Choroid plexus epithelial cell (primary cell): ENCODE measurements at regions not wholly inside any gene's neighbourhood (a gene's known extent, or its start where the extent isn't known, plus 50 kb on each side); places are given as distances from the start of the nearest gene placed in this dataset.
"Not testable (repeated sequence)": the region's sequence is repeated elsewhere in the genome, so short reads cannot be mapped to it uniquely, and the experiment has no call there.

Experiments used
- DNase-seq: peaks from one replicate; pipeline ENCODE4 v3.0.0-alpha.2; 2010; ENCODE audit warnings: low read depth
- H3K4me3 ChIP-seq: 2 replicates; pipeline ENCODE4 v1.5.1; 2011; ENCODE audit warnings: low read depth, mild to moderate bottlenecking, control low read depth, low read length, moderate library complexity
- TF ChIP-seq, protein P1 (sequence below): conservative IDR thresholded peaks from 2 replicates; pipeline ENCODE4 v1.5.1; 2011; ENCODE audit warnings: low read depth, mild to moderate bottlenecking, control low read depth, inconsistent platforms, low read length, moderate library complexity

DNA sequence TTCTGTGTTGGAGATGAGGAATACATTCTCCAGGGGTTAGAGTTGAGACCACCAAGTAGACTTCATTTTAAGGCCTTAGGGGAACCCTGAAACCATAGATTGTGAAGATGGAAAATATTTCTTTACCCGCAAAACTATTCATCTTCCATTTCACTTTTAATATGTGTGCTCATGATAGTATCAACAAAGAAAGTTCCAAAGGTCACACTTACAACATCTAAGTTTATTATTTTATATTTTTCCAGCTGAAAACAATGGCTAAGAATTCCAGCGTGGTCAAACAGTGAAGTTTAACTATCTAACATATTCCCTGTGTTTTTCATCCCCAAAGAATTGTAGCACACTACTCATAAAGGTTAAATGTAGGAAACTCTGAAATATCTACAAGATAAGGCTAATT lies 214.5 kb upstream of the GIMD1 start:
- TF ChIP-seq, protein P1, sequence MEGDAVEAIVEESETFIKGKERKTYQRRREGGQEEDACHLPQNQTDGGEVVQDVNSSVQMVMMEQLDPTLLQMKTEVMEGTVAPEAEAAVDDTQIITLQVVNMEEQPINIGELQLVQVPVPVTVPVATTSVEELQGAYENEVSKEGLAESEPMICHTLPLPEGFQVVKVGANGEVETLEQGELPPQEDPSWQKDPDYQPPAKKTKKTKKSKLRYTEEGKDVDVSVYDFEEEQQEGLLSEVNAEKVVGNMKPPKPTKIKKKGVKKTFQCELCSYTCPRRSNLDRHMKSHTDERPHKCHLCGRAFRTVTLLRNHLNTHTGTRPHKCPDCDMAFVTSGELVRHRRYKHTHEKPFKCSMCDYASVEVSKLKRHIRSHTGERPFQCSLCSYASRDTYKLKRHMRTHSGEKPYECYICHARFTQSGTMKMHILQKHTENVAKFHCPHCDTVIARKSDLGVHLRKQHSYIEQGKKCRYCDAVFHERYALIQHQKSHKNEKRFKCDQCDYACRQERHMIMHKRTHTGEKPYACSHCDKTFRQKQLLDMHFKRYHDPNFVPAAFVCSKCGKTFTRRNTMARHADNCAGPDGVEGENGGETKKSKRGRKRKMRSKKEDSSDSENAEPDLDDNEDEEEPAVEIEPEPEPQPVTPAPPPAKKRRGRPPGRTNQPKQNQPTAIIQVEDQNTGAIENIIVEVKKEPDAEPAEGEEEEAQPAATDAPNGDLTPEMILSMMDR, result no peak
- no peak overlapping the region for H3K4me3 ChIP-seq
- DNase-seq, result peak; percentile 11

DNA sequence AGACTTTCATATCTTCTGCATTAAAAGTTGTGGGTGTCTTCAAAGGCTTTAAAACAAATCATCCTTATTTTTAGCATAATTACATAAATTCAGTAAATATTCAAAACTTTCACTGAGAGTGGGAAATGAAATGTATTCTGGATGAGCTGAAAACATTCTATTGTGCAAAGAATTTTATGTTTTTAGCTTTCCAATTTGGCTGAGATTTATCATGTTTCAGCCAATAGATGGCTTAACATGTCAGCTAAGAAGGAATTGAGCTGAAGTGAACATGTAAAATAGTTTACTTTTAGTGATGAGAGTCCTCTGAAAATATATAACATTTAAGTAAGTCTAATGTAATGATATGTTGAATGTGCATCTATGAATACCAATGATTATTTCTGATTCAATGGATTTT lies 213.5 kb upstream of the GIMD1 start:
- DNase-seq, result no peak
- TF ChIP-seq, protein P1, result no peak
- H3K4me3 ChIP-seq, result no peak overlapping the region

DNA sequence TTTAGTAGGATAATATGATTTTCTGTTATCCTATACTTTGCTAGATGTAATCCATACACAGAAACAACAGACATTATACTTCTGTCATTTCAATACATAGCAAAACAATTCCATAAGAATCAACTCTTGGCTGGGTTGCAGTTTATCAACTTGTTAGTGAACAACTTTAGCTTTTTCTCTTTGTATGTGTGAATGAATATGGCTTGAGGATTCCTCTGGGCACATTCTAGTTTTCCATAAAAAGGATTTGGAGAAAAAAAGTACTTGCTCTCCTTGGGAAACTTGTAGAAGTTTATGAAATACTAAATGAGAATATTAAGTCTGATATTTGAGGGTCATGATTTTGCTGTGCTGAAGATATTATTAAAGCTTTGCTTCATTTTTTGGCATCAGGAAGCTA lies 210.7 kb upstream of the GIMD1 start:
- no peak overlapping the region for H3K4me3 ChIP-seq
- no peak for DNase-seq
- TF ChIP-seq, protein P1, result no peak

DNA sequence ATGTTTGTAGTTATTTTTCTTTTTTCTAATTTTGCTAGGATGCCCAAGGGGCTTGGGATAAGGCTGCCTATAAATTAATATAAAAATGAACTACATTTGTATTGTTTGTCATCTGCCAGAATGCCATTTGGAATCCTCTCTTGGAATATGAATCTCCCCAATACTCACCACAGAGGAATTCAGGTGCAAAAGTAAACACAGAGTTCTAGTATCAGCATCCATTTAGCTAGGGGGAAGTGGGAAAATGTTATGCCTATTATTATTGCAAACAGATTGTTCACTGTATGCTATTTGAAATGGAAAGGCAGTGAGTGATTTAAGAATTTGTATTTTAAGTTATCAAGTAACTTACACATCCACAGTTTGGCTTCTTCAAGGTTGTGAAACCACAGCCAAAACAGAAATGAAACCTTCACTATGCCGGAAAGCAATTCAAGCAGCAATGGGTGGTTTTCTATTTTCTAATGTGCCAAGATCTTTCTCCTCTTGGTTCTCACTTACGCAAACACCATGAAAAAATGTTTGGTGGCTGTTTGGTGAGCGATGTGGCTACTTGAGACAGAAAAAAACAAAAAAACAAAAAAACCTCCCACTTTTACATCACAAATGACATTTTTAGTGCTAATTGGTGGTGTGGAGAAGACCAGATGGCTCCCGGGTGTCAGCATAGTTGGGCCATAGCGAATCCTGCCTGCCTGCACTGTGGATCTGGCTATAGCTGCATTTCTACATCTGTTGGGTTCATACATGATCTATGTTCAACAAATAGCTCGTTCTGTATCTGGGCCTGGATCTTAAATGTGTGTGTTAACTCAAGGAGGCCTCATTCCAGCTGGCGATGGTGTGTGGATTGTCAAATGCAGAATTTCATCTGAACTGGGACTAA lies 200.8 kb upstream of the GIMD1 start:
- H3K4me3 ChIP-seq, result no peak overlapping the region
- peak; percentile 7 for DNase-seq
- TF ChIP-seq, protein P1, result no peak

DNA sequence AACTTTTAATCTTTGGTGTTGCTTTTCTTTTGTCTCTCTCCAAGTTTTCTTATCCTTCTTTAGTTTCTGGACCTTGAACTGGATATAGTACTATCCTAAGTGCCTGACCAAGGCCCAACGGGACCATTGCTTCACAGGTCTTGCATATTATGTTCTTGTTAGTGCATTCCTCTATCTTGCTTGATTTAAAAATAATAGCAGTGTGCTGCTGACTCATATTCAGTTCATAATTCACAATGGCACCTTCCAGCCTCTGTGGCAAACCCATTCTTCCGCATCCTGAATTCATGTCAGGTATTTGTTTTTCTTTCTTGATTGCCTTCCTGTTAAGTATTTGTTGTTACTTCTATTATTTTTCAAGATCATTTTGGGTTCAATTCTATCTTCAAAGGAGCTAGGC lies 197.1 kb upstream of the GIMD1 start:
- peak; percentile 21 for DNase-seq
- H3K4me3 ChIP-seq, result no peak overlapping the region
- TF ChIP-seq, protein P1, result no peak

DNA sequence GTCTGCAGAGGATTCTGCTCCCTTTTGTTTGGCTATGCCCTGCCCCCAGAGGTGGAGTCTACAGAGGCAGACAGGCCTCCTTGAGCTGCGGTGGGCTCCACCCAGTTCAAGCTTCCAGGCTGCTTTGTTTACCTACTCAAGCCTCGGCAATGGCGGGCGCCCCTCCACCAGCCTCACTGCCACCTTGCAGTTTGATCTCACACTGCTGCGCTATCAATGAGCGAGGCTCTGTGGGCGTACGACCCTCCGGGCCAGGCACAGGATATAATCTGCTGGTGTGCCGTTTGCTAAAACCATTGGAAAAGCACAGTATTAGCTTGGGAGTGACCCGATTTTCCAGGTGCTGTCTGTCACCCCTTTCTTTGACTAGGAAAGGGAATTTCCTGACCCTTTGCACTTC lies 195.1 kb upstream of the GIMD1 start:
- not testable (repeated sequence) for H3K4me3 ChIP-seq, DNase-seq

DNA sequence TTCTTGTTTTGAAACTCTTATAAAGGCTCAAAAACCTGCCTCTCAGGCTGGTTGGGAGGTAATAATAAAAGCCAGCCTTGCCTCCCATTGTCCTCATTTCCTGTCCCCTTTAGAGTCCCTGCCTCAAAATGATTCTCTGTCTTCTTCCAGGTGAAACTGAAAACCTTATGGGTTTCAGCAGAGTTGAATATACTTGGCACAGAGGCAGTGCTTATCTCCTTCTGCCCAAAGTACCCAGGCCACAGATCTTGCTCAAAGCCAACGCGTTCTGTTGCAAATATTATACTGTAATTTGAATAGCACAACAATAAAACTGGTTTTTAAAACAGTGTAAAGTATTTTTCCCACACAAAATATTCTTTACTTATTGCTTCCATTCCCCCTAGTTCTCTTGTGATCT lies 183.1 kb upstream of the GIMD1 start:
- TF ChIP-seq, protein P1, result no peak
- no peak overlapping the region for H3K4me3 ChIP-seq

More for the DNA sequence above, 183.1 kb upstream of the GIMD1 start:
- DNase-seq, result no peak
